CD4-positive, alpha-beta T cell treated with Interleukin-6 at 100 ng/mL for 8 hours (primary cell): ENCODE measurements at regions not wholly inside any gene's neighbourhood (a gene's known extent, or its start where the extent isn't known, plus 50 kb on each side); places are given as distances from the start of the nearest gene placed in this dataset.

Source experiments
- DNase-seq: peaks from one replicate; pipeline ENCODE4 v3.0.0-alpha.2; 2020; ENCODE audit warnings: mixed read lengths, low spot score

DNA sequence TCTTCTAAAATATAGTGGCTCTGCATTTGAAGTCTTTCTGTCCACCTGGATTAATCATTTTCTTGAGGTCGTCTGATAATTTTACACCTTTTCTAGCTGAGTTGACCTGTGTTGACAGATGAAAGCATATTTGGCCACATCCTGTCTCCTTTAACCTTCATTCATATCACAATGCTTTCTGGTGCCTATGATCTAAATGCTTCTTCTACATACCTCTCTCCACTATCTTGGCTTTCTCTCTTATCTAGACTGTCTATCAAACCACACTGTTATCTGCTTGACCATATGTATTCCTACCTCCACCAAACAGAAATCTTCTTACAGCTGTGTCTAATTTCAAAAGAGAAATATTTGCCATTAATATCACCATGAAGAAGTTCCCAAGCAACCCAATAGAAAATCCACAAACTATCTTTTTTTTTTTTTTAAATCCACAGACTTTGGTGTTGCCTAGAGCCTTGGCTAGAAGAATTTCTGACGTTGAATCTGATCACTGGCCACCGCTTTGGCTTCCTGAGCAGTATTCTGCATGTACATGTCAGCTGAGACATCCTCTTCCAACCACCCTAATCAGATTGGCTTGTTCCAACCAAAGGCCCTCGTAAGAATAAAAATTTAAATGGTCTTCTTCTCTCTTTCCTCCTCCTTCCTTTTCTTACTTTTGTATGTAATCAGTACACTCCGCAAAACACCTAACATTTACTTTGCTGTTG lies 66.3 kb upstream of the SP4 start:
- no peak for DNase-seq

DNA sequence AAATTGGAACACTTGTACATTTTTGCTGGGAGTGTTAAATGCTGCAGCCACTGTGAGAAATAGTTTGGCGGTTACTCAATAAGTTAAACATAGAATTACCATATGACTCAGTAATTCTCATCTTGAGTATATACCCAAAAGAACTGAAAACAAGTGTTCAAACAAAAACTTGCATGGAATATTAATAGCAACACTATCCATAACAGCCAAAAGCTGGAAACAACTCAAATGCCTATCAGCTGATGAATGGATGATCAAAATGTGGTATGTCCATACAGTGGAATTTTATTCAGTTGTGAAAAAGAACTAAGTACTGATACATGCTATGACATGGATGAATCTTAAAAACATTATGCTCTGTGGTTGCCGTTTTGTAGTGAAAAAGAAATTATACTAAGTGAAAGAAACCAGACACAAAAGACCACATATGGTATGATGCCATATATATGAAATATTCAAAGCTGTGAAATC lies 63.0 kb upstream of the SP4 start:
- no peak for DNase-seq

DNA sequence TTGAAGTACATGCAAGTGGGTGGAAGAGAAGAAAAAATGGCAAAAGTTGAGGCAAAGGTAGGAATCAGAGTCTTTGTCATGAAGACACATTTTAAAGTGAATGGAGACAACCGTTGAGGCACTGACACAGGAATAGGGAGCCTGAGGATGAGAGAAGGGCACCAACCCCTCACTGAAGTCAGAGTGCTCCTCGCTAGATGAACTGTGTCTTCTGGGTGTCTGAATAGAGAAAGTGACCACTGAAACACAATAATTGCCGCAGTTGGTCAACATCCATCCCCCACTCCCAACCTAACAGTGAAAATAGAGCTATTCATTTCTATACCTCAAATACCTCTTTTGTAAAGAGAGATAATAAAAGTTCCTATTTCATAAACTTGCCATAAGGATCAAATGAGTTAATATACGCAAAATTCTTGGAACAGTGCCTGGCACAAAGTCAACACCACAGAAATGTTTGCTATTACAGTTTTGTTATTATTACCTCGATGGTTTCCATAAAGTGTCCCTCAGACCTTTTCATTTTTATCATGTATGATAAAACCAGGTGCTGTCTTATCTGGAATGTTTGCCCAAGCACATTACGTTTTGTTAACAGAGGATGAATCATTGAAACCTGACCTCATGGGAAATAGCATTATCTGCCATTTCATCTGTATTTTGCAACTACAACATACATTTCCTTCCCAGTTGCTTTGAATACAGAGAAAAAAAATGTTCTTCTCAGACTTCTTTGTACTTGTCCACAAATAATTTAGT lies 61.8 kb upstream of the SP4 start:
- no peak for DNase-seq

DNA sequence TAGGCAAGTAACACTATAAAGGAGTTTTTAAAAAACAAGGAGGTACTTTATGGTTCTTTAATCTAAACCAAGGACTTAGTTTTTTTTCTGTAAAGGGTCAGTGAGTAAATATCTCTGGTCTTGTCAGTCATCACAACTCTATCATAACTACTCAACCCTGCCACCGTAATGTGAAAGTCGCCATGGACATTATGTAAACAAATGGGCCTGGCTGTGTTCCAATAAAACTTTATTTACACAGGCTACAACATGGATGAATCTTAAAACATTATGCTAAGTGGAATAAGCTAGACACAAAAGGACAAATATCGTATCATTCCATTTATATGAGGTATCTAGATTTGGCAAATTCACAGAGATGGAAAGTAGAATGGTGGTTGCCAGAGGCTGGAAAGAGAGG lies 60.8 kb upstream of the SP4 start:
- no peak for DNase-seq

DNA sequence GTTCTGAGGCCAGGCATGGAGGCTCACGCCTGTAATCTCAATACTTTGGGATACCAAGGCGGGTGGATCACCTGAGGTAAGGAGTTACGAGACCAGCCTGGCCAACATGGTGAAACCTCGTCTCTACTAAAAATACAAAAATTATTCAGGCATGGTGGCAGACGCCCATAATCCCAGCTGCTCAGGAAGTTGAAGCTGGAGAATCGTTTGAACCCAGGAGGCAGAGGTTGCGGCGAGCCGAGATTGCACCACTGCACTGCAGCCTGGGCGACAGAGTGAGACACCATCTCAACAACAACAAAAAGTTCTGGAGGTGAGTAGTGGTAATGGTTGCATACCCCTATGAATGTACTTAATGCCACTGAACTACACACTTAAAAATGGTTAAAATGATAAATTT lies 60.3 kb upstream of the SP4 start:
- DNase-seq = no peak

DNA sequence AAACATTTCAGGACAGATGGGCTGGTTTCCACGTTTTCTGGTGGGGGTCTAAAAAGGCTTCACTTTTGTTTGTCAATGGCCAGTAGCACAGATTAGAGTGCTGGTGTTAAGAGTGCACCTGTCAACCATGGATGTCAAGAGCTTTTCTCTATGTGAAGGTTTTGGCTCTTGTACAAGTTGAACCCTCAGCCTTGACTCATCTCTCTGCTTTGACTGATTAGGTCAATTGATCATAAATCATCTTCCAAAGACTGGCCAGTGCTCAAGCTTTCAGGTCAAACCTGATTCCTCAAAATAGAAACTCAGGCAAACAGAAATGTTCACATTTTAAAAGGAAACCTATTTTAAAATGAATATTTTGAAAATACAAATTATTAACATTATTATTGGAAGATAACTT lies 59.6 kb upstream of the SP4 start:
- DNase-seq = no peak

DNA sequence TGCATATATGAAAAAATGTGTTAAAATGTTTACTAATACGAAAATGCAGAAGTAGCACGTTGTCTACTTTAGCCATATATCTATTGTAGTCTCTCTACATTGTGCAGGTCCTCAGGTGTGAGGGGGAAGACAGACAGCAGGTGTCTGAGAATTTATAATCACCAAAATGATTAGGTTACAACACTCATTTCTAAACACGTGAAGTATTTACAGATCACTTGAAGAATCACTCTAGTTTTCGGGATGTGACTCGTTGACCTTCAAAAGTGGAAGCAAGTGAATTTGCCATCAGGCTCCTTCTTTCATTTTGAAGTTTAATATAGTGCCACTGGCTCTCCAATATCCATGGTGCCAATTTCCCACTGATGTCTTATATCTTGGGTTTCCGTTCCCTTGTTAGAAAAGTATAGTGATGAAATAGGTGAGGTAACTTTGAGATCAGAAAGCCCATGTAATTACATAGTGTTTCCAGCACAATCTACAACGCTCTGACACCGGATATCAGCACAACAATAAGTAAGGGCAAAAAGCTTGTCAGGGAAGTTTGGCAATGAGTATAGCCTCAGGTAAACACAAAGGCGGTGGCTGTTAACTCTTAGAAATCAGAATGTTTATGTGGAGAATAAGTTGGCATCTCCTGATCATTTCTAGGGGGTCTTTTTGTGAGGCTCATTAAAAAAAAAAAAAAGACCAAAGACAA lies 57.5 kb upstream of the SP4 start:
- DNase-seq = no peak

DNA sequence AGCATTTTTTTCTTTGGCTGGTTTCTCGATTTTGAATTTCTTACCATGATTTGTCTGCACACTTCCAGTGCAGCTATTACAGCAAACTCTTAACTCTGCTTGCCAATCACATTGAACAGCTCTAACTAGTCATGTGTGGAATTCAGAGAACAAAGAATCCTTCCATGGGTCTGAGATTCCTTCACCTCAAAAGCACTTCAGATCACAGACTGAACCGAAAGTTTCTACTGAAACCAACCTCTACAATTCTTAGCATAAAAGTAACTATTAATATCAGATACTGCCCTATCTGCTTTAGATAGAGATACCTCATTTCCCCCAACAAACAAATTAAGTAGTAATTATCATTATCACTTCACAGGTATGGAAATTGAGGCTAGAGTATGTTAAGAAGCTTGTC lies 56.5 kb upstream of the SP4 start:
- DNase-seq = no peak

DNA sequence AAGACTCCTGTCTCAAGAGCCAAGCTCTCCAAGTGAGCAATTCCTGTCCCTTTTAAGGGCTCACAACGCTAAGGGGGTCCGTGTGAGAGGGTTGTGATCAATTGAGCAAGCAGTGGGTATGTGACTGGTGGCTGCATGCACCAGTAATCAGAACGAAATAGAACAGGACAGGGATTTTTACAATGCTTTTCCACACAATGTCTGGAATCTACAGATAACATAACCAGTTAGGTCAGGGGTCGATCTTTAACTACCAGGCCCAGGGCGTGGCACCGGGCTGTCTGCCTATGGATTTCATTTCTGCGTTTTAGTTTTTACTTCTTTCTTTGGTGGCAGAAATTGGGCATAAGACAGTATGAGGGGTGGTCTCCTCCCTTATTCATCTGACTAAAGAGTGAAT lies 54.9 kb upstream of the SP4 start:
- DNase-seq = no peak

DNA sequence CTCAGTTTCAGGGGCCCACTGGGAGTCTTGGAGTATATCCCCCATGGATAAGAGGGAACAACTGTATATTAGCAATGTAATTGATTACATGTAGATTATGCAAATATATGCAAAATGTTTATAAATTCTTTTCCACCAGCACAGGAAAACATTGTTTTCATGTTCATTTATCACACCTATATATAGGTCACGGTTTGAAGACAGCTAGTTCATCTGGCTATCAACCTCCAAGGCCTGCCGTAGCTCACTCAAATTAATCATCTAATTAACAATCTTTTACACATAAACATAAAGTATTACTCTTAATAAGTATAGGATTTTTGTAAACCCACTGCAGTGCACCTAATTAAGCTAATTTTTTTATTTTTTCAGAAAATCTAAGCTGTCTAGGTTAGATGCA lies 53.7 kb upstream of the SP4 start:
- DNase-seq = no peak

DNA sequence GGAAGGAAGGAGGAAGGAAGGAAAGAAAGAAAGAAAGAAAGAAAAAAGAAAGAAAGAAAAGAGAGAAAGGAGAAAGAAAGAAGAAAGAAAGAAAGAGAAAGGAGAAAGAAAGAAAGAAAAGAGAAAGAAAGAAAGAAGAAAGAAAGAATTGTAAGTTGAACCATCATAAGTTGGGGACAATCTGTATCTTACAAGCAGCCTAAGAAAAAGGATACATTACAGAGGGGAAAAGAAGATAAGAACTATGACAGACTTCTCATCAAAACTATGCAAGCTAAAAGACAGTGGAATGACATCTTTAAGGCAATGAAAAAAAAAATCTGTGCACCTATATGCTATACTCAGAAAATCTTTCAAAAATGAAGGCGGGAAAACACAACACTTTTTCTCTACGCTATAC lies 50.3 kb upstream of the SP4 start:
- DNase-seq = no peak
